CD4-positive, alpha-beta T cell treated with Interleukin-12 subunit alpha and Interleukin-12 subunit beta, for 1 hour (primary cell): ENCODE measurements at regions not wholly inside any gene's neighbourhood (a gene's known extent, or its start where the extent isn't known, plus 50 kb on each side); places are given as distances from the start of the nearest gene placed in this dataset.
A peak's percentile ranks its signal among the peaks of the same experiment; 100 is the strongest.

Experiments
- DNase-seq: peaks from one replicate; pipeline ENCODE4 v3.0.0-alpha.2; 2020

DNA sequence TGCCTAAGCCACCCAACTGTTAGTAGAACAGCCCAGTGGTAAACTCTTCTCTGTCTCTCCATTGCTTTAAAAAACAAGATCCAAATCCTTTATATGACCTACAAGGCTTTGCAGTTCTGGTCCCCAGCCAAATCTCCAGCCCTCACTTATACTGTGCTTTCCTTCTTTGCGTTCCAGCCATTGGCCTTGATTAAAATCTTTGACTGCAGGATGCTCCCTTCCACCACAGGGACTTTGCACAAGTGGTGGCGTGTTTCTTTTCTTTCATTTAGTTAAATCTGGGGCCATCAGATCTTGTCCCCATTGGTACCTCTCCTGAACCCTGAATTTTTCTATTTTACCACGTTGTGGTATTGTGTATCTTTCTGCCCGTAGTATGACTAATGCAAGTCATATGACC lies 183.7 kb downstream of the VRK1 start:
- DNase-seq: no peak

DNA sequence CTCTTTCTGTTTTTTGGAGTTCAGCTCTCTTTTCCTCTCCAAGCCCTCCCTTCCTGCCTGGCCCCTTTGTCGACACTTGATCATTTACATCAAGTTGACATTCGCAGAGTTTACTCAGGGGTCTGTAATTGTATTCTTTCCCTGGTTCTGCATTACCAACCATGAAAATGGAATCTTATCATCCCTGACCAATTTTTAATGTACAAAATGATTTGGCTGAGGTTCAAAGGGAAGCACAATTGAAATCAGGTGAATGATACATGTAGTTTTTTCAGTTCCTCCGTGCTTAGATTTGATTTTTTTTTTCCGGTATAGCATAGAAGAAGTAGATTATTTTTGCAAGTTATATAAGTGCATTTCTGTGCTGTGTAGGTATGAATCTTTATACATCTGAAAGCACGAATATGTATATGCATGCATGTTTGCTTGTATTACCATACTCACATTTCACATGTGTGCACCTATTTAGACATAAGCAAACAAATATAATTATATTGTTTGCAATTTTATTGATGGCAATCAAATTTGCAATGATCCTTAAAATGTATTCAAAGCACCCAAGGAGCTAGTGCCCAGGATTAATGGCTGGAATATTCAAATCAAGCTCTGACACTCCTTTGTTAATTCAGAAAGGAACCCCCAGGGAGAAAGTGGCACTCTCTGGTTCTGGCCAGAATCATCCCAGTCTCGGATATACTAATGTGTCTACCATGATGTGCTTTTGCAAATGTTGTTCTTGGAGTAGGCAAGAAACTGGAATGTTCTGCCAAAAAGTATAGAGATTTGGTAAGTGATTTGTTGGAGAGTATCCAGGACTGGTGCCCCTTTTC lies 189.3 kb downstream of the VRK1 start:
- DNase-seq: no peak

DNA sequence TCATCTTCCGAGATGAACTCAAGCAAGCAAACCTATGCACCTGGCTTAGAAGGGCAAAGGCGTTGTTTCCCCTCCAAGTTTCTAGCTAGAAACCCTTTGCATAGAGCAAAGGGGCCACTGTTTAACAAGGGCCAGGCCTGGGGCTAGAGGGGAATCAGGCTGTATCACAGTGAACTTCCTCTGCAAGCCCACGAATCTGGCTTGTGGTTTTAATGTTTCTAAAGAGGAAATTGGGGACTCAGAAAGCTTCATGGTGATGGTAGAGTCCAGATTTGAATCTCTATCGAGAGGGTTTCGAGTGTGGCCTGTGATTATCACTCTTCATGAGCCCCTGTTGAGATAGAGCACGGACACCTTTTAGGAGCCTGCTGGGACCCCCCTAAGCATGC lies 189.9 kb downstream of the VRK1 start:
- DNase-seq: peak; percentile 18

DNA sequence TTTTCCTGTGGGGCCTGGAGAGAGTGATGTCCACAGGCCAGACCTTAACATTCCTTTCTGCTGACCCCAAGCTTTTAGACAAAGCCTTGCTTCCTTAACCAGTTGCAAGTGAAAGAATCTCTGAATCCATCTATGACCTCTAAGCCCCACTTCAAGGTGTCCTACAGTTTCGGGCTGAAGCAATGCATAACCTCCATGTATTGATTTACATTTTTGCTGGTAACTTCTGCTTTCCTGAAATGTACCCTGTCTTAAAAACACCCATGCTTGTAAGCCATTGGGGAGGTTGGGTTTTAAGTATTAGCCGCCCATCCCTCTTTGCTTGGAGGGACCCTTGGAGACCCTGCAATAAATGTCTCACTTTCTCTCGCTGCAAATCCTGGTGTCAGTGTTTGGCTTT lies 190.6 kb downstream of the VRK1 start:
- no peak for DNase-seq

DNA sequence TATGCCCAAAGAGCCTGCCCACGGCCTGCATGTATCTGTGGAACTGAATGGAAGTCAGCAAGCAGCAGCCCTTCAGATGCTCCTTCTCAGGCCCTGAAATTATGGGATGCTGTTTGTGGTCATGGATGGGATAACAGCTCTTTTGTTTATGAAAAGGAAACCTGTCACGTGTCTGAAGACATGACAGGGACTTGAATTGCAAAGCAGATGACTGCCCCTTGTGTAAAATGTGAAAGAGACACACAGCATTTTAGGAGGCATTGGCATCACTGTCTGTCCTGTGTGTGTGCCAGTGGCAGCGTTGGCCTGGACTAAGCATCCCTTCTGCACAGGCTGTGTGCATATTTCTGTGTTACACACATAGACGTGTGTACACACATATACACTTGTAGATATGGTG lies 192.1 kb downstream of the VRK1 start:
- DNase-seq: no peak

DNA sequence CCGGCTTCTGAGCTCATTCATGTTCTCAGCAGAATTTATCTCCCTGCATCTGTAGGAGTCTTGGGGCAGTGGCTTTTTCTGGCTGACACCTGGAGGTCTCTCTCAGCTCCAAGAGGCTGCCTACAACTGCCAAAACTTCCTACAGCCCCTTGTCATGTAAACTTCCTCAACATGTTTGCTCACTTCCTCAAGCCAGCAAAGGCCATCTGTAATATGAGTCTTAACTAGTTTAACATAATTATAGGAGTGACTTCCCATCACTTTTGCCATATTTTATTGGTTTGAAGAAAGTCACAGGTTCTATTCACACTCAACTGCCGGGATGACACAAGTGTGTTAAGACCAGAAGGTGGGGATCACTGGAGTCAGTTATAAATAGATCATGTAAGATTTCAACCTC lies 194.0 kb downstream of the VRK1 start:
- no peak for DNase-seq

DNA sequence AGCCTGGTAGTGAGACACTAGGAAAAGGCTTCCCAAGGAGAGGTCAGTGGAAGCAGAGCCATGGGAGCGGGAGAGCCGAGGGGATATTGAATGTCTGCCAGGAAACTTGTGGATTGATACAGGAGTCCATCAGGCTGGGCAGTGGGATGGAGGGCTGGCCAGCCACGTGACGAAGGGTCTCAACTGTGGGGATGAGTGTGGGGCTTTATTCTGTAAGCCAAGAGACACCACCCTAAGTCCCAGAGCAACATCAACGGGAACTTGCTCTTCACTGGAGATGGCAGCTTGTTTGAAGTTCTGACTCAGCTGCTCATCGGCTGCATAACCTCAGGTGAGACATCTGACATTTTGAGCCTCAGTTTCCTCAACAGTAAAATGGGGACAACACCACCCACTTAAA lies 197.8 kb downstream of the VRK1 start:
- no peak for DNase-seq

DNA sequence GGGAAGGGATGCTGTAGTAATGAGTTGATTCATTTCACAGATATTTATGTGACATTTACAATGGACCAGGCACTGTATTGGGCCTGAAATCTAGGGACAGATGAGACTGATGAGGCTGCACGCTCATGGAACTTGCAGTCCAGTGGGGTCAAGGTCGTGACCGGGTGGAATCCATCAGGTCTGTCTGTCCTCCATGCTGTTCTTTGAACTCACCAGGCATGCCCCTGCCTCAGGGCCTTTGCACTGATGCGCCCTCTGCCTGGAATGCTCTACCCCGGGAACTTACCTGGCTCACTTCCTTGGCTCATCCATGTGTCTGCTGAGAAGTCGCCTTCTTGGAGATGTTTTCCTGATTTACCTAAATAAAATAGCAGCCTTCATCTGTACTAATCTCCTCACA lies 200.1 kb downstream of the VRK1 start:
- no peak for DNase-seq

DNA sequence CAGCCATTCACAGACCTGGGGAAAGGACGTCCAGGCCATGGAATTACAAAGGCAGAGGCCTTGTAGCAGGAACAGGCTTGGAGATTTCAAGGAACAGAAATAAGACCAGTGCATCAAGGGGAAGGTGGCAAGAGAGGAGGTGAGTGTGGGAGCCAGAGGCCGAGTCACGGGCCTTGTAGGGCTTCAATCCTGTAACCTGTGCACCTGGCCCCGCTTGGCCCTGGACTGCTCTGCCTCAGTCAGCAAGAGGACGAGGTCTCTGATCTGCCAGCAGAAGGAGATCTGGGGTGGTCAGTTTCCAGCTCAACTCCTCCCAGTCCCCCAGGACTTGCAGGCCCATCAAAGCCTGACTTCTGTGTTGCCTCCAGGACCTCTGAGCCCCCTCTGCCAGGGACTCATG lies 200.8 kb downstream of the VRK1 start:
- no peak for DNase-seq

DNA sequence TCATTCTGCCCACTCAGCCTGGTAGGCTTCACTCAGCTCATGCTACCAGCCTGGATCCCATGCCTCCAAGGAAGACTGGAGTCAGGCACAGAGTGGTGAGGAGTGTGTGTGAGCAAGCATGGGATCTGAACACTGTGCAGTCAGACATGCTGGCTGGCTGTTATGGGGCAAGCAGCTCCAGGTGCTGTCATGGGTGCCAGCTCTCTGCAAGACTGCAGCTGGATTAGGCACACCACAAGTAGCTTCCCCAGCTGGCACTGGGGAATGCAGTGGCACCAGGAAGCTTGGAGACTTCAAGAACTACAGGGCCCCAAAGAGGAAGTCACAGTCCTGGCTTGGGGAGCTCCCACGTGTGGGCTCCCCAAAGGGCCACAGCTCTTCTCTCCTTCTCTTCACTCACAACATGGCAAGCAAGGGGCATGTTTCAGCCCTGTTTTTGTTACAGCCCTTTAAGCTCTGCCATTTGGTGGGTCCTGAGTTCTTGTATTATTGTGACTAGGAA lies 202.5 kb downstream of the VRK1 start:
- DNase-seq: no peak

DNA sequence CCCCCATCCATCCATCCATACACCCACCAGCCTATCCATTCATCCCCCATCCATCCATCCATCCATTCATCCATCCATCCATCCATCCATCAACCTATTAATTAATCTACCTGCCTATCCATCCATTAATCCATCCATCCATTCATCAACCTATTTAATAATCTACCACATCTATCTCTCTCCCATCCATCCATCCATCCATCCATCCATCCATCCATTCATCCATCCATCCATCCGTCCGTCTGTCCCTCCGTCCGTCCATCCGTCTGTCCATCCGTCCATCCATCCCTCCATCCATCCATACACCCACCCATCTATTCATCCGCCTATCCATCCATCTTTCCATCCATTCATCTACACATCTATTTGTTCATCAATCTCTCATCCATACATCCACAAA lies 205.3 kb downstream of the VRK1 start:
- no peak for DNase-seq

DNA sequence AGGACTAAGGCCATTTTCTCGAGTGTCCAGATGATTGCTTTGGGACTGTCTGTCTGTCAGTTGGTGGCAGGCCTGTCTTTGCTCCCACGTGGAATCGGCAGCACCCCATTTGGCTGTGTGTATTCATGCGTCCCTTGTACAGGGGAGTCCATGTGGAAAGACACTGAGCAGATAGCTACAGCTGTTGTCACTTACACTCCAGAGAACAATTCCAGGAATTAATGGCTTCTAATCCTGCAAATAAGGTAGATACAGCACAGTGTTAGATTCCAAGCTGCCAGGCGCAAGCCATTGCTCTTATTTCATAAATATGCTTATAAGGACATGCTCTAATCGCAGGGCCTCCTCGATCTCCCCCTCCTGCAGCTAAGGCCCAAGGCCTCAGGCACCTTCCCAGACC lies 208.8 kb downstream of the VRK1 start:
- no peak for DNase-seq

DNA sequence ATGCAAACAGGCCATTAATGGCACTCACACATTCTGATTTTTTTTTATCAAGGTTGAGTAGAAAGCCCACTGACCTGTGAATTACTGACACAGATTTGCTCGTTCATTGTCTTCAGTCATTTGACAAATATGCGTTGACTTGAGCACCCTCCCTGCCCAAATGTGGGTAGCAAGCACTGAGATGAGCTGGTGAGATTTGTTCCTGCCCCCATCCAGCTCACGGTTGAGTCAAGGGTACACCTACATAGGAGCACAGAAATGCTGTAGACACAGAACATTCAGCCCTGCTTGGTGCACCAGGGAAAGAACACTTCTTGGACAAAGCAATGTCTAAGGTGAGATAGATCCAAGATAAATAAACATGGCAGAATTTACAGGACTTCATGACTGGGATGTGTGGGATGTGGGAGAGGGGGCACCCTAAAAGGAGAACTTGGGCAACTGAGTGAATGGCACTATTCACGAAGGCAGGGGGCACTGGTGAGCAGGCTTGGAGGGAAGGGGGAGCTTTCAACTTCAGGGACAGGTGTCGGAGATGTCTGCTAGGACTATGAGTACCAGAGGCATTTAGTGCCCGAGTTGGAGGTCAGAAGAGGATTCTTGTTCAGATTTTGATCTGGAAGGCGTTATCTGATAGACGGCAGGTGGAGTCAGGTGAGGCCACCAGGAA lies 213.4 kb downstream of the VRK1 start:
- DNase-seq: no peak

DNA sequence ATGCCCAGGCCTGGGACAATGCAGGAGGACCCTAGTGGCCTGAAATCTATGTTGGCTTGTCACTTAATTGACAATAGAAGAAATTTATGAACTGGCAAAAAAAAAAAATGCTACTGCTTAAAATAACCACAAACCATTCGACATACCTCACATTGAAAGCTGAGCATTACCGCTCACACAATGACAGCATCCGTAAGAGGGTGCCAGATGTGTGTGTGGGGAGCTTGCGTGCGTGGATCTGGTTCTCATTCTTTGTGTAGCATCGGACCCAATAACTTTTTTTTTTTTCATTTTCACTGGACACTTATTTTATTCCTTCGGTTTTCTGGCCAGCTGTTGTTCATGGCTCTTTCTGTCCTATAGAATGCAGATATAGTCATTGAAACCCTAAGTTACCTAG lies 216.7 kb downstream of the VRK1 start:
- DNase-seq: no peak

DNA sequence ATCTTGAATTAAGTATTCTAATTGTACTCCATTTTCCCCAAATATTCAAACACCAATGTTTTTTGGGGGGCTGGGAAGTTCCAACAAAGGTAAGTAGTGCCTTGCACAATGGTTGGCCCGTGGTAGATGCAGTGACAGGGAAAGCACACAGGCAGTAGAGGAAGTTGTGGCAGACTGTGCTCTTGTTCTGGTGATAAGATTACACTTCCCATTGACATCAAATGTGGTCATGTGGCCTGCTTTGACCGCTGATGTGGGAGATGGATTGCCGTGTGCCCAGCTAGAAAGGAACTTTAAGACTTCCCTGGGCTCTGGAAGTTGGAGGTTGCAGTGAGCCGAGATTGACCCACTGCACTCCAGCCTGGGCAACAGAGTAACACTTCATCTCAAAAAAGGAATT lies 223.8 kb downstream of the VRK1 start:
- DNase-seq: no peak

DNA sequence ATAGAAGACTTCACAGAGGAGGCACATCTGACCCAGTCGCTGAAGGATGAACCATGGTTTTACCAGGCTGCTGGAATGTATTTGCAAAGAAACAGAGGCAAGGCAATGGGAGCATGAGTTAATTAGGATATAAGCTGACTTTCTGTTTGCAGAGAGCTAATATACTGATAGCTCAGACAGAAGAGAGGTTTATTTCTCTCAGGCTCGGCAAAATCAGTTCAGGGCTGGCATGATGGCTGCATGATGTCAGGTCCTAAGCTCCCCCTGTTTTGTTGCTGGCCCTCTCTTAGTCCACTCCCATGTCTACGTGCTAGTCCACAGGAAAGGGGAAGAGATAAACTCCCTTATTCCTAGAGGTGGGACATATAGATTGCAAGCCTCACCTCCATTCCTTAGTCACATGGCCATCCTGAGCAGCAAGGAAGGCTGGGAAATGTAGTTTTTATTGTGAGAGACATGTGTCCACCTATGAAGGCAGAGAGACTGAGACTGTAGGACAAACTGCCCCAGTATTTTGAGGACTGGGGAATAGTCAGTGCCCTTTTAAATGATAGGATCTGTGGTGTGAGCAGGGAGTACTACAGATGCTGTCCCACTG lies 224.5 kb downstream of the VRK1 start:
- no peak for DNase-seq

DNA sequence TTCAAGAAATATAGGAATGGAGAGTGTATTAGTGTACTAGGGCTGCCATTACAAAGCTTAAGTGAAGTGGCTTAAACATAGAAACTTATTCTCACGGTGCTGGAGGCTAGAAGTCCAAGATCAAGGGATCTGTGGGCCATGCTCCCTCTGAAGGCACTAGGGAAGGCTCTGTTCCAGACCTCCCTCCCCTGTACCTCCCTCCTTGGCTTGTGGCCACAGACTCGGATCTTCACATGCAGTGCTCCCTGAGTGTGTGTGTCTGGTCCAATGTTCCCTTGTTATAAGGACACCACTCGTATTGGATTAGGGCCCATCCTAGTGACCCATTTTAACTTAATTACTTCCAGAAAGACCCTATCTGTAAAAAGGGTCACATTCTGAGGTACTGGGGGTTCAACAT lies 225.6 kb downstream of the VRK1 start:
- no peak for DNase-seq

DNA sequence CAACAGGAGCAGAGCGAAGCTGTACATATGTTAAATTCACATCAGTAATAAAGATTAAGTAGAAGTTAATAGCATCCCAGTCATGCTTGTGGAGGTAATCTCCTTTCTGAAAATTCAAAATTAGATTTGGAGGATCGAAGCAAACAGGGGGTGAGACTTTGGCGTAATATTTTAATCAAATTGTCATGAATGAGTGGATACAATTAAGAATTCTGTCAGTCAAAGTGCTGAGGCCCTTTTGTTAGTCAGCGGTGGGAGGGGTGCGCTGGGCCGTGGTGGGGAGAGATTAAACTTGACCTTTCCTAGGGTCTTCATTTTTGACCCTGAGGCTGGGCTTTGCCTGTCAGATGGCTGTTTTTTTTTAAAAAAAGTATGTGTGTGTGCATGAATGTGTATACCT lies 226.7 kb downstream of the VRK1 start:
- DNase-seq: no peak

DNA sequence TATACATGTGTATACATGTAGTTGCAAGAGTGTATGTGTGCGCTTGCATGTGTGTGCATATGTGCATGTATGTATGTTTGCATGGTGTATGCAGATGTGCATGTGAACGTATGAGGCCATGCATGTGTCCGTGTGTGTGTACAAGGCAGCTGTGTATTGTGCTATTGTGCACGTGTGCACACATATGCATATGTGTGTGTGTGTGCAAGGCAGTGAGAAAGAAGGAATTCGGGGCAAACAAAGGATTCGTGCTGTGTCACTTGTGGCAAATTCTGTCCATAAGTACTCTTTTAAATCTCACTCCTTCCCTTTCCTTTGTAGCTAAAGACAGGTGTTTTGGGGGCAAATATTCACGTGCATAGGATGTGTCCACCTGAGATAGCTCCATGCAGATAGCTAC lies 227.1 kb downstream of the VRK1 start:
- no peak for DNase-seq

DNA sequence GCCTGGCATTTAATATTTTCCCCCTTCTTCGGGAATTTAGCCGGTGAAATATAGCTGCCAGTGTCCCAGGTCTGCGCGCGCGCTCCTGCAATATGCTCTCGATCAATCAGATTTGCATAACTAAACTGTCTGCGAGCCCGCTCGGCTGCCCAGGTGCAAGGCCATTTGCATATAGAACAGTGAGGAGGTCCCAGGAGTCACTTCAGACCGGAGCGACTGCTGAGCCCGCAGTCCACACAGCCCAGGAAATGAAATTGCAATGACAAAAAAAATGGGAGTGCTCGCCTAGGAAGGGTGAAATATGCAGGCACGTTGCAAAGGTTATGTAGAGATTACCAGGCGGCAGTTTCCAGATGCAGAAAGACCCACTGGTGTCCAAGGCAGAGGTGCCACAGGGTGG lies 228.5 kb downstream of the VRK1 start:
- no peak for DNase-seq

DNA sequence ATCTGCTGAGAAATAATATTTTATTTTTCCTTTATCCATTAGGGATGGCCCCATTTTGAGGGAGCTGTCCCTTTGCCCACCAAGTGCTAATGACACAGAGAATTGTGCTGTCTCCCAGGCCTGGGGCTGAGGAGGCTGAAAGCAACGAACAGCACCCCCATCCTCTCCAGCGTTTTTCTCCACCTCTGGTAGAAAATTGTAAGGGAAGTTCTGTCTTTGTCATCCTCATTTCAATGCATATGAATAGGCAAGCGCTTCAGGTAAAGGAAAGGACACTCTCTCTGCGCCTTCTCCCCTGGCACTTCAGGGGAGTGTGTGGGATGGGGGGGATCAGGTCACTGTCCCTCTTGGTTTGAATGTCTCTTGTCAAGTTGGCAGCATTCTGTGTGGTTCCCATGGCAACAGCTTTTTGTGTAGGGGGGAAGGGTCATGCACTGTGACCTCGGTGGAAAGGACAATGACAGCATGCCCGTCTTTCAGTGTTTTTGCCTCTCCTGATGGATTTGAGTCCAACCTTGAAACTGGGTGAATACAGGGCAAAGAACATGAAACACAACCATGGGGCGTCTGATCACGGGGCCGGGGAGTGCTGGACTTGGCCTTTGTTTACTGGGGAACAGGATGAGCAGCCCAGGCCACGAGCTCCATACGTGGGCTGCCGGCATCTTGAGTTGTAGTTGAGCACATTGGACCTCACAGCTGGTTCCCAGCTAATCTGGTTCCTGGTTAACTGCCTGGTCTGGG lies 230.2 kb downstream of the VRK1 start:
- DNase-seq: no peak

DNA sequence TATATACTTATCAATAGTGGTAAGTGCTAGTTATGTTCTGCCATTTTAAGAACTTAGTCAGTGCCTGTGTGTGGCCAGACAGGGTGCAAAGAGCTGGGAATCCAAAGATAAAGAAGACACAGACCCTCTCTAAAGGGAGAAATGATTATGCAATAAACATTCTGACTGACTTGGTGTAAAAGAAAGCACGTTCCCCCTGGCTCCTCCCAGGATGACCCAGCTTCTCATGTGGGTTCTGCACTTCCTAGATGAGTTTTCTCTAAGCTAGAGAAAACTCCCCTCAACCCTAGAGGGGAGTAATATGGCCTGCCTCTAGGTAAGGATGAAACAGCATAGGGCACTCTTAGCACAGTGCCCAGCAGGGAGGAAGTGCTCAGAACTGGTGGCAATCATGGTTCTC lies 231.2 kb downstream of the VRK1 start:
- no peak for DNase-seq

DNA sequence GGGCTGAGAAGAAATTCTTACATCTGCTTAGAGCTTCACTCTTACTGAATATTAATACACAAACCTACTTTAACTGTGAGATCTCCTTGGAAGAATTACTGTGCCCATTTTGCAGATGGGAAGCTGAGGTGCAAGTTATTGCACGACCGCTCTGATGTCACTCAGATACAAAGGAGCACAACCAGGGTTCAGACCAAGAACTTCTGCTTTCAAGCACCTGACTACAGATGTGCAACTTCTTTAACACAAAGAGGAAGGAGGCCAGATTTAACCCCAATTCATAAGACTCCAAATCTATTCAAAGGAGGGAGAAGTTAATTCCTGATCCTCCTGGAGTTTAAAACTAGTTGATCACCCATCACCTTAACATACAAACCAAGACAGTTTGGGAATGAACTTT lies 232.6 kb downstream of the VRK1 start:
- DNase-seq: no peak

DNA sequence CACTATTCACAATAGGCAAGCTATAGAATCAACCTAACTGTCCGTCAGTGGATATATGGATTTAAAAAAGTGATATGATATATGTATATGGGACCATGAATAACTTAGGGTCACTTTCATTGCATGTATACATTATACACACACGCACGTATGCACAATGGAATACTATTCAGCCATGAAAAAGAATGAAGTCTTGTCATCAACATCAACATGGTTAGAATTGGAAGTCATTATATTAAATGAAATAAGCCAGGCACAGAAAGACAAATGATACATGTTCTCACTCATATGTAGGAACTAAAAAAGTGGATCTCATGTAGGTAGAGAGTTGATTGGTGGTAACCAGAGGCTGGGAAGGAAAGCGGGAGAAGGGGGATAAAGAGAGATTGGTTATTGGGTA lies 234.3 kb downstream of the VRK1 start:
- no peak for DNase-seq
